Mucosa of descending colon (tissue), 3 donors: ENCODE measurements at regions not wholly inside any gene's neighbourhood (a gene's known extent, or its start where the extent isn't known, plus 50 kb on each side); places are given as distances from the start of the nearest gene placed in this dataset.
"Not testable (repeated sequence)": the region's sequence is repeated elsewhere in the genome, so short reads cannot be mapped to it uniquely, and the experiment has no call there.

Experiments used
- ATAC-seq: fragments of 200-7000 bp; cut with Tn5 transposase; one replicate; pipeline ENCODE4 v1.9.1; 2020; ENCODE audit warnings: mild to moderate bottlenecking, moderate library complexity
- DNase-seq, 3 donors: peaks; one replicate each; pipeline ENCODE4 v3.0.0-alpha.2; 2020
- H3K36me3 ChIP-seq: fragments of 200-600 bp; one replicate; pipeline ENCODE4 v1.8.0; 2021; ENCODE audit warnings: low read depth, mild to moderate bottlenecking
- H3K4me1 ChIP-seq: fragments of 200-600 bp; one replicate; pipeline ENCODE4 v1.8.0; 2021; ENCODE audit warnings: low read depth, mild to moderate bottlenecking
- H3K4me3 ChIP-seq: fragments of 200-600 bp; one replicate; pipeline ENCODE4 v1.8.0; 2021; ENCODE audit warnings: mild to moderate bottlenecking
- H3K9me3 ChIP-seq: fragments of 200-600 bp; one replicate; pipeline ENCODE4 v1.8.0; 2021; ENCODE audit warnings: mild to moderate bottlenecking
- intact Hi-C, 2 donors: fragments of 100-400 bp; cut with DNase I in 1 of 2; cut with micrococcal nuclease in 1 of 2; formaldehyde crosslinking; loops; one replicate each; pipeline versions ENCODE4 v1.11.0 to v1.11.1; 2022; cut with DNase I, micrococcal nuclease
- TF ChIP-seq, protein P1 (sequence below): fragments of 200-600 bp; IDR thresholded peaks from one replicate; pipeline ENCODE4 v1.8.0; 2022; ENCODE audit warnings: antibody characterized with exemption, mild to moderate bottlenecking
- donor health status: DM: no; HTN: no; CAD: no; lungs with moderate emphysema.
- donor health status: DM: no; HTN: no; CAD: no.
- donor health status: DM: no; HTN: yes; CAD: no.

DNA sequence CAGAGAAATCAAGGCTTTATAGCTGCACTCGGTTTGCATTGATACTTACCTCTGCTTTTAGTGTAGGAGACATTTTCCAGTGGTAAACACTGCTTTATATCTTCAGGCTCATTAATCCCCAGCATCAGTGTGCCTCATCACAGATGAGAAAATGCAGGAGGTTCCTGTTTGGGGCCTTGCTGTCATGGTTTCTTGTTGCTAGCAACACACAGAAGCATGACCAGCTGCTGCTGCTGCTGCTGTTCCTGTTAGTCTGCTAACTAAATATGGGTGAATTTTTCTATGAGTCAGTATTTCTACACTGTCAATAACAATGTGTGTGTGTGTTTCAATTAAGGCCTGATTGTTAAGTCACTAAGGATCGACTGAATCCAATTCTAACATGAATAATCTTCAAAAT, 85.8 kb upstream of the RGS1 start:
- peak; percentile 78 for ATAC-seq
- H3K36me3 ChIP-seq = no peaks in the 10 kb centered on the region
- no peak overlapping the region for H3K4me3 ChIP-seq
- no peaks in the 10 kb centered on the region for H3K4me1 ChIP-seq
- no peaks in the 10 kb centered on the region for H3K9me3 ChIP-seq
- intact Hi-C loops = loop anchor here in 1 of 2 donors (10.0 kb wide), 1 partner anchor 95 kb away; no protein-coding TSS in a partner anchor
- DNase-seq = peak in 2 of 3 donors; percentile 27 to 33
- TF ChIP-seq, protein P1, sequence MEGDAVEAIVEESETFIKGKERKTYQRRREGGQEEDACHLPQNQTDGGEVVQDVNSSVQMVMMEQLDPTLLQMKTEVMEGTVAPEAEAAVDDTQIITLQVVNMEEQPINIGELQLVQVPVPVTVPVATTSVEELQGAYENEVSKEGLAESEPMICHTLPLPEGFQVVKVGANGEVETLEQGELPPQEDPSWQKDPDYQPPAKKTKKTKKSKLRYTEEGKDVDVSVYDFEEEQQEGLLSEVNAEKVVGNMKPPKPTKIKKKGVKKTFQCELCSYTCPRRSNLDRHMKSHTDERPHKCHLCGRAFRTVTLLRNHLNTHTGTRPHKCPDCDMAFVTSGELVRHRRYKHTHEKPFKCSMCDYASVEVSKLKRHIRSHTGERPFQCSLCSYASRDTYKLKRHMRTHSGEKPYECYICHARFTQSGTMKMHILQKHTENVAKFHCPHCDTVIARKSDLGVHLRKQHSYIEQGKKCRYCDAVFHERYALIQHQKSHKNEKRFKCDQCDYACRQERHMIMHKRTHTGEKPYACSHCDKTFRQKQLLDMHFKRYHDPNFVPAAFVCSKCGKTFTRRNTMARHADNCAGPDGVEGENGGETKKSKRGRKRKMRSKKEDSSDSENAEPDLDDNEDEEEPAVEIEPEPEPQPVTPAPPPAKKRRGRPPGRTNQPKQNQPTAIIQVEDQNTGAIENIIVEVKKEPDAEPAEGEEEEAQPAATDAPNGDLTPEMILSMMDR = no peak

DNA sequence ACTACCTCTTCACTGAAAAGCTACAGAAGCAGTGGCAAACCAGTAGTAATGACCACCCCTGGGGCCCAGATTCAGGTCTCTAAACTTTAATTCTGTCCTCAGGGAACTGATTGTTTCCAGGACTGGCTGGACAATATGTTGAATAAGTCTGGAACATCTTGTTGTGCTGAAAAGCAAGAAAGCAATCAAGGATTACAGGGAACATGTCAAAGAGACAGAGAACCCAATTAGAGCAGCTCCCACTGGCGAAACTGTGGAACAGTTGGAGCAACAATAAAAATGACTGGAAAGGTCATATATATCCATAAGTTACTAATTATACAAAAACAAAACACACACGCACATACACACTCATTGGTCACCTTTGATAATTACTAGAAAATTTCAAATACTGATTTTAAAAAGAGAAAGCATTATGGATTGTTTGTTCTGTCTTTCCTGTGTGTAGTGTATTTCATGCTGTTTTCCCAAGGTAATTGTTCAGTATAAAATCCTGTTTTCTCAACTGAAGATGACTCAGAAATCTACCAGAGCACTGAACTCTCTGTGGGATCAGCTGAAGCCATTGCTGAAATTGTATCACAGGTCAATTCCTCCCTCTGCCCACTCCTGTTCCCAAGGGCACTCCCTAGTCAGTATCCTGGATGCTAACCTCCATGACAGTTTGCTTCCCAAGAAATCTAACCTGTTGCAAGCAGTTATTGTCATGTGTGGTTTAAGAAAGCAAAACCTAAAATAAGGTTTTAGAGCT, 83.6 kb upstream of the RGS1 start:
- no peak for ATAC-seq
- no peak overlapping the region for H3K4me3 ChIP-seq
- H3K4me1 ChIP-seq = no peaks in the 10 kb centered on the region
- intact Hi-C loops = no loop called here
- no peaks in the 10 kb centered on the region for H3K36me3 ChIP-seq
- H3K9me3 ChIP-seq = no peaks in the 10 kb centered on the region
- TF ChIP-seq, protein P1 = no peak
- DNase-seq = no peak

DNA sequence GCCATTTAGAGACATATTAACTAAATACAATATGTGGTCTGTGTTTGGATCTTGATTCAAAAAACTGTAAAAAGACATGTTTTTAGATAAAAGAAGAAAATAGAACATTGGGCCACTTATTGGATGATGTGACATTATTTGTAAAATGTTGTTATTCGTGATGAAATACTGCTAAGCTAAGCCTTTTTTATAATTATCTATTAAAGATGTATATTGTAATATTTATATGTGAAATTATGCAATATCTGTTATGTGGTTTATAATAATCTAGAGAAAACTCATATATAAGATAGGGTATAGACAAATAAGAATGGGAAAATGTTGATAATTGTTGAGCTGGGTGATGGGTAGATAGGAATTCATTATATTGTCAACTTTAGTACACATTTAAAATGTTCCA, 82.0 kb upstream of the RGS1 start:
- intact Hi-C loops = no loop called here
- ATAC-seq = no peak
- H3K4me1 ChIP-seq = no peaks in the 10 kb centered on the region
- no peaks in the 10 kb centered on the region for H3K9me3 ChIP-seq
- H3K4me3 ChIP-seq = no peak overlapping the region
- no peak for DNase-seq
- H3K36me3 ChIP-seq = no peaks in the 10 kb centered on the region
- TF ChIP-seq, protein P1 = no peak

DNA sequence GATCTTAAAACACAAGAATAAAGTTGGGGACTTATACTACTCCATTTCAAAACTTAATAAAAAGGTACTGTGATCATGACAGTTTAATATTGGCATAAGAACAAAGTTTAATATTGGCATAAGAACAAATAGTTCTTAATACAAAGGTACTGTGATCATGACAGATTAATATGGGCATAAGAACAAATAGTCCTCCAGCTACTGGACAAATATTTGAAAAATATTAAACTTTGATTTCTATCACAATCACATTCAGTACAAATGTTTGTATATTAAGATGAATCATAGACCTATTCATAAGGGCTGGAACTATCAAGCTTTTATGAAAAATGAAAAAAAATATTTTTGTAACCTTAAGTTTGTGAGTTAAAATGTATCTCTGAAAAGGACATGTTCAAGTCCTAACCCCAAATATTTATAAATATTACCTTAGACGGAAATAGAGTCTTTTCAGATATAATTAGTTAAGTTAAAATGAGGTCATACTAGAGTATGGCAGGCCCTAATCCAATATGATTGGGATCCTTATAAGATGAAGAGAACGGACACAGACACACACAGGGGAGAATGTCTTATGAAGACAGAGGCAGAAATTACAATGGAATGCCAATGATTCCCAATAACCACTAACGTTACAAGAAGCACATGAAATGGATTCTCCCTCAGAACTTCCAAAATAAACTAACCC, 79.1 kb upstream of the RGS1 start:
- no peaks in the 10 kb centered on the region for H3K36me3 ChIP-seq
- no peaks in the 10 kb centered on the region for H3K4me1 ChIP-seq
- no peak overlapping the region for H3K4me3 ChIP-seq
- DNase-seq = no peak
- no peak for ATAC-seq
- TF ChIP-seq, protein P1 = no peak
- intact Hi-C loops = no loop called here
- no peaks in the 10 kb centered on the region for H3K9me3 ChIP-seq

DNA sequence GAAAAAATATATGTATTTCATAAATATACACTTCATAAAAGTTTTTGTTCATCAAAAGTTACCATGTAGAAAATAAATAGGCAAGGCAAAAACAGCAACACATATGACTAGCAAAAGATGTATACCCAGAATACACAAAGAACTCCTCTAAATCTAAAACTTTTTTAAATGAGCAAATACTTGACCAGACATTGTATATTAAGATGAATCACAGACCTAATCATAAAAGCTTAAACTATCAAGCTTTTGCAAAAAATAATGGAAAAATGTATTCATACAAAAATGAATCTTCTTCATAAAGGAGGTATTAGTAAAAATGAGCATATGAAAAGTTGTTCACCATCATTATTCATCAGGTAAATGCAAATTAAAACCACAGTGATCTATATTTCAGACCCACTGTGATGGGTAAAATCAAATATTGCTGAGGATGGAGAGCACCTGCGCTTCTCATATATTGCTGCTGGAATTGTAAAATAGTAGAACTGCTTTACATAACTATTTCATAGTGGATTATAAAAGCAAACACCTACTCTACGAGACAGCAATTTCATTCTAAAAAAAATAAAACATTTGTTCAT, 78.3 kb upstream of the RGS1 start:
- no peaks in the 10 kb centered on the region for H3K9me3 ChIP-seq
- H3K4me1 ChIP-seq = no peaks in the 10 kb centered on the region
- intact Hi-C loops = no loop called here
- ATAC-seq (no peak), DNase-seq (no peak)
- TF ChIP-seq, protein P1 = no peak
- no peak overlapping the region for H3K4me3 ChIP-seq
- H3K36me3 ChIP-seq = no peaks in the 10 kb centered on the region

DNA sequence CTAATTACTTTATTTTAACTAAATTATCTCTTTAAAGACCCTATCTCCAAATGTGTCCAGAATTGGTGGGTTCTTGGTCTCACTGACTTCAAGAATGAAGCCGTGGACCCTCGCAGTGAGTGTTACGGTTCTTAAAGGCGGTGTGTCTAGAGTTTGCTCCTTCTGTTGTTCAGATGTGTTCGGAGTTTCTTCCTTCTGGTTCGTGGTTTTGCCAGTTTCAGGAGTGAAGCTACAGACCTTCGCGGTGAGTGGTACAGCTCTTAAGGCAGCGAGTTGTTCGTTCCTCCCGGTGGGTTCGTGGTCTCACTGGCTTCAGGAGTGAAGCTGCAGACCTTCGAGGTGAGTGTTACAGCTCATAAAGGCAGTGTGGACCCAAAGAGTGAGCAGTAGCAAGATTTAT, 77.5 kb upstream of the RGS1 start:
- H3K4me3 ChIP-seq, intact Hi-C loops, H3K4me1 ChIP-seq, H3K9me3 ChIP-seq, DNase-seq, H3K36me3 ChIP-seq, ATAC-seq: not testable (repeated sequence)

DNA sequence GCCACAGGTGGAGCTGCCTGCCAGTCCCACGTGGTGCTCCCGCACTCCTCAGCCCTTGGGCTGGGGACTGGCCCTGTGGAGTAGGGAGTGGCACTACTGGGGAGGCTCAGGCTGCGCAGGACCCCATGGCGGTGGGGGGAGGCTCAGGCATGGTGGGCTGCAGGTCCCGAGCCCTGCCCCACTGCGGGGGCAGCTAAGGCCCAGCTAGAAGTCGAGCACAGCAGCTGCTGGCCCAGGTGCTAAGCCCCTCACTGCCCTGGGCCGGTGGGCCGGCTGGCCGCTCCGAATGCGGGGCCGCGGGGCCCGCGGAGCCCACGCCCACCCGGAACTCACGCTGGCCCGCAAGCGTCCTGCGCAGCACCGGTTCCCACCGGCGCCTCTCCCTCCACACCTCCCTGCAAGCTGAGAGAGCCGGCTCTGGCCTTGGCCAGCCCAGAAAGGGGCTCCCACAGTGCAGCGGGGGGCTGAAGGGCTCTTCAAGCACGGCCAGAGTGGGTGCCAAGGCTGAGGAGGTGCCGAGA, 76.5 kb upstream of the RGS1 start:
- ATAC-seq, DNase-seq, H3K9me3 ChIP-seq, H3K4me3 ChIP-seq, intact Hi-C loops, H3K4me1 ChIP-seq, H3K36me3 ChIP-seq: not testable (repeated sequence)

DNA sequence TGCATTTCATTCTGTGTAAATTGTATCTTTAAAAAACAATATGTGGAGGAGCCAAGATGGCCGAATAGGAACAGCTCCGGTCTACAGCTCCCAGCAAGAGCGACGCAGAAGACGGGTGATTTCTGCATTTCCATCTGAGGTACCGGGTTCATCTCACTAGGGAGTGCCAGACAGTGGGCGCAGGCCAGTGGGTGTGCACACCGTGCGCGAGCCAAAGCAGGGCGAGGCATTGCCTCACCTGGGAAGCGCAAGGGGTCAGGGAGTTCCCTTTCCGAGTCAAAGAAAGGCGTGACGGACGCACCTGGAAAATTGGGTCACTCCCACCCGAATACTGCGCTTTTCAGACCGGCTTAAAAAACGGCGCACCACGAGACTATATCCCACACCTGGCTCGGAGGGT, 75.0 kb upstream of the RGS1 start:
- intact Hi-C loops, DNase-seq, H3K4me3 ChIP-seq, H3K4me1 ChIP-seq, H3K9me3 ChIP-seq, ATAC-seq, H3K36me3 ChIP-seq: not testable (repeated sequence)
